Smooth muscle cell (in vitro differentiated cells): ENCODE measurements at regions not wholly inside any gene's neighbourhood (a gene's known extent, or its start where the extent isn't known, plus 50 kb on each side); places are given as distances from the start of the nearest gene placed in this dataset.

Experiments
- DNase-seq: peaks from one replicate; lab custom pipeline; 2025; ENCODE audit not compliant: unreplicated experiment; lab: John Stamatoyannopoulos, UW
- H2AFZ ChIP-seq: fragments of 200-600 bp; sonication (generic); 2 replicates; pipeline ENCODE4 v1.6.0; 2016; ENCODE audit warnings: antibody characterized with exemption, low read depth, mild to moderate bottlenecking
- H3F3A ChIP-seq: fragments of 200-600 bp; sonication (generic); 2 replicates; pipeline ENCODE4 v1.6.0; 2017; ENCODE audit warnings: antibody characterized with exemption, low read depth
- H3K27ac ChIP-seq: fragments of 200-600 bp; sonication (generic); 2 replicates; pipeline ENCODE4 v1.5.1; 2016; ENCODE audit warnings: low read depth, mild to moderate bottlenecking
- H3K27me3 ChIP-seq: fragments of 200-600 bp; sonication (generic); 2 replicates; pipeline ENCODE4 v1.6.1; 2016; ENCODE audit warnings: low read depth, mild to moderate bottlenecking
- H3K36me3 ChIP-seq: fragments of 200-600 bp; sonication (generic); 2 replicates; pipeline ENCODE4 v1.5.1; 2016; ENCODE audit warnings: low read depth
- H3K4me1 ChIP-seq: fragments of 200-600 bp; sonication (generic); 2 replicates; pipeline ENCODE4 v1.5.1; 2016; ENCODE audit warnings: low read depth
- H3K4me2 ChIP-seq: fragments of 200-600 bp; sonication (generic); 2 replicates; pipeline ENCODE4 v1.6.0; 2016; ENCODE audit warnings: mild to moderate bottlenecking
- H3K4me3 ChIP-seq: fragments of 200-600 bp; sonication (generic); 2 replicates; pipeline ENCODE4 v1.5.1; 2016; ENCODE audit warnings: mild to moderate bottlenecking
- H3K79me2 ChIP-seq: fragments of 200-600 bp; sonication (generic); 2 replicates; pipeline ENCODE4 v1.6.0; 2016; ENCODE audit warnings: low read depth, mild to moderate bottlenecking
- H3K9ac ChIP-seq: fragments of 200-600 bp; sonication (generic); 2 replicates; pipeline ENCODE4 v1.6.0; 2016; ENCODE audit warnings: low read depth
- H3K9me3 ChIP-seq: fragments of 200-600 bp; sonication (generic); replicated peaks from 2 replicates; pipeline ENCODE4 v1.5.1; 2016; ENCODE audit warnings: low read depth
- H4K20me1 ChIP-seq: fragments of 200-600 bp; sonication (generic); 2 replicates; pipeline ENCODE4 v1.6.0; 2016; ENCODE audit warnings: low read depth
- whole genome bisulfite sequencing: methylation state at CpG from one replicate; pipeline ENCODE4 v1.1.7; 2016; ENCODE audit warnings: low lambda C conversion rate; 5-methylcytosine and 5-hydroxymethylcytosine counted together
- TF ChIP-seq, protein P1 (sequence below): fragments of 200-600 bp; sonication (generic); IDR thresholded peaks from 2 replicates; pipeline ENCODE4 v1.5.1; 2017; ENCODE audit warnings: borderline replicate concordance, mild to moderate bottlenecking, antibody characterized with exemption; ENCODE audit not compliant: insufficient read depth, poor library complexity, severe bottlenecking

DNA sequence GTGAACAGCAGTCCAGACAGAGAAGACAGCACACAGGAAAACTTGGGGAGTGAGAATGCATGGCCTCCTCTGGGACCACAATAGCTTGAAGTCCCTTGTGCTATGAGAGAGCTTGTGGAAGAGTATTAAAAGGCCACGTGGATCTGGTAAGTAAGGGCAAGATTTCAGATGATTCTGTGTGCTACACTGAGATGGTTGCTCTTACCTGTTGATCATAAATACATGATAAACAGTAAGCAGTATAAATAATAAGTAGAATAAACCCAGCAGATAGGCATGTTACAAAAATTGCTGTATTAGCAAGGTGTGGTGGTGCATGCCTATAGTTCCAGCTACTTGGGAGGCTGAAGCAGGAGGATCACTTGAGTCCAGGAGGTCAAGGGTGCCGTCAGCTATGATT is 150.4 kb upstream of the ZC3H11B start:
- WGBS: 55% methylated on average over 2 of the region's 2 CpGs
- H3K27me3 ChIP-seq: no peaks in the 10 kb centered on the region

DNA sequence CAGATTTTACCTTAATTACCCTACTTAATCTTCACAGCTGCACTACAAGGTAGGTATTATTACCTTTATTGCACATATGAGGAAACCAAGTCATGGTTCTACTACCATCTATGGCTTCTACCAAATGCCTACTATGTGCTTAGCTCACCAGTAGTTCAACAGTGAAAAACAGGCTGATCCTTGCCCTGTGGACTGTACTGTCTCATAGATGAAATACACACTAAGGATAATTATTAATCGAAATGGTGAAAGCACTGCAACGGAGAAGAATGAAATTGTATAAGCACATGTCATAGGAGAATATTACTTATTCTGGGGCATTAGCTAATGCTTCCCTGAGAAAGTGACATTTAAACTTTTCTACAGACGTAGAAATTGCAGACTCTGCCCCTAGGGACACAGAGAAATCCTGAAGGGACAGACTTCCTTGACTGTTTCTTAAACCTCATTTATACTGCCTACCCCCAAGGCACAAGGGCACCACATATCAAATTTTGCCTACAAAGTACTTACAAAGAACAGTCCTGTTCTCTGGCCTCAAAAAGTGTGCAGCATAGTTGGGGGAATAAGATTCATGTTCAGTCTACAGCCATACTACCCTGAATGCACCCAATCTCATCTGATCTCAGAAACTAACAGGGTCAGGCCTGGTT is 148.4 kb upstream of the ZC3H11B start:
- Histone ChIP-seq H3K9me3 (no peaks in the 10 kb centered on the region), H3K4me2 (no peak overlapping the region), H3K27ac (no peak overlapping the region), H3F3A (no peaks in the 10 kb centered on the region), H4K20me1 (no peaks in the 10 kb centered on the region), H3K4me3 (no peak overlapping the region), H3K4me1 (no peaks in the 10 kb centered on the region), H3K27me3 (no peaks in the 10 kb centered on the region), H3K36me3 (no peaks in the 10 kb centered on the region), H3K79me2 (no peaks in the 10 kb centered on the region), H2AFZ (no peak overlapping the region), H3K9ac (no peak overlapping the region)
- 88% methylated on average over 3 of the region's 3 CpGs for WGBS
- TF ChIP-seq, protein P1, sequence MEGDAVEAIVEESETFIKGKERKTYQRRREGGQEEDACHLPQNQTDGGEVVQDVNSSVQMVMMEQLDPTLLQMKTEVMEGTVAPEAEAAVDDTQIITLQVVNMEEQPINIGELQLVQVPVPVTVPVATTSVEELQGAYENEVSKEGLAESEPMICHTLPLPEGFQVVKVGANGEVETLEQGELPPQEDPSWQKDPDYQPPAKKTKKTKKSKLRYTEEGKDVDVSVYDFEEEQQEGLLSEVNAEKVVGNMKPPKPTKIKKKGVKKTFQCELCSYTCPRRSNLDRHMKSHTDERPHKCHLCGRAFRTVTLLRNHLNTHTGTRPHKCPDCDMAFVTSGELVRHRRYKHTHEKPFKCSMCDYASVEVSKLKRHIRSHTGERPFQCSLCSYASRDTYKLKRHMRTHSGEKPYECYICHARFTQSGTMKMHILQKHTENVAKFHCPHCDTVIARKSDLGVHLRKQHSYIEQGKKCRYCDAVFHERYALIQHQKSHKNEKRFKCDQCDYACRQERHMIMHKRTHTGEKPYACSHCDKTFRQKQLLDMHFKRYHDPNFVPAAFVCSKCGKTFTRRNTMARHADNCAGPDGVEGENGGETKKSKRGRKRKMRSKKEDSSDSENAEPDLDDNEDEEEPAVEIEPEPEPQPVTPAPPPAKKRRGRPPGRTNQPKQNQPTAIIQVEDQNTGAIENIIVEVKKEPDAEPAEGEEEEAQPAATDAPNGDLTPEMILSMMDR: no peak
- no peak for DNase-seq

More for the DNA sequence above, 150.4 kb upstream of the ZC3H11B start:
- DNase-seq: no peak
- H3K4me1 ChIP-seq: no peaks in the 10 kb centered on the region
- H4K20me1 ChIP-seq: no peaks in the 10 kb centered on the region
- no peaks in the 10 kb centered on the region for H3F3A ChIP-seq
- no peak overlapping the region for H3K4me2 ChIP-seq
- H3K9me3 ChIP-seq: no peaks in the 10 kb centered on the region
- H3K9ac ChIP-seq: no peak overlapping the region
- H3K27ac ChIP-seq: no peak overlapping the region
- no peaks in the 10 kb centered on the region for H3K79me2 ChIP-seq
- no peak overlapping the region for H3K4me3 ChIP-seq
- TF ChIP-seq, protein P1: no peak
- no peak overlapping the region for H2AFZ ChIP-seq
- H3K36me3 ChIP-seq: no peaks in the 10 kb centered on the region

DNA sequence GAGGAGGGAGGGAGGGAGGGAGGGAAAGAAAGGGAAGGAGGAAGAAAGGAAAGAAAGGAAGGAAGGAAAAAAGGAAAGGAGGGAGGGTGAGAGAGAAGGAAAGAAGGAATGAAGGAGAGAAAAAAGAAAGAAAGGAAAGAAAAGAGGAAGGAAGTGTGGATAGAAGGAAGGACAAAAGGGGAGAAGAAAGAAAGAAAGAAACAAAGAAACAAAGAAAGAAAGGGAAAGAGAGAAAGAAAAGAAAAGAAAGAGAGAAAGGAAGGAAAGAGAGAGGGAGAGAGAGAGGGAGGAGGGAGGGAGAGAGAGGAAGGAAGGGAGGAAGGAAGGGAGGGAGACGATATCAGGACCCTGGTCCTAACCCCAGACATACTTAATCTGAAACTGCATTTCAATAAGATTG is 146.2 kb upstream of the ZC3H11B start:
- no peaks in the 10 kb centered on the region for H3K9me3 ChIP-seq
- TF ChIP-seq, protein P1: no peak
- no peak overlapping the region for H3K27ac ChIP-seq
- 18% methylated on average over 1 of the region's 1 CpG for WGBS
- no peaks in the 10 kb centered on the region for H3K27me3 ChIP-seq
- H3F3A ChIP-seq: no peaks in the 10 kb centered on the region
- DNase-seq: no peak
- H3K36me3 ChIP-seq: no peaks in the 10 kb centered on the region
- H3K4me1 ChIP-seq: no peaks in the 10 kb centered on the region
- no peaks in the 10 kb centered on the region for H3K79me2 ChIP-seq
- no peak overlapping the region for H3K4me2 ChIP-seq
- H2AFZ ChIP-seq: no peak overlapping the region
- no peak overlapping the region for H3K4me3 ChIP-seq
- no peaks in the 10 kb centered on the region for H4K20me1 ChIP-seq
- H3K9ac ChIP-seq: no peak overlapping the region

DNA sequence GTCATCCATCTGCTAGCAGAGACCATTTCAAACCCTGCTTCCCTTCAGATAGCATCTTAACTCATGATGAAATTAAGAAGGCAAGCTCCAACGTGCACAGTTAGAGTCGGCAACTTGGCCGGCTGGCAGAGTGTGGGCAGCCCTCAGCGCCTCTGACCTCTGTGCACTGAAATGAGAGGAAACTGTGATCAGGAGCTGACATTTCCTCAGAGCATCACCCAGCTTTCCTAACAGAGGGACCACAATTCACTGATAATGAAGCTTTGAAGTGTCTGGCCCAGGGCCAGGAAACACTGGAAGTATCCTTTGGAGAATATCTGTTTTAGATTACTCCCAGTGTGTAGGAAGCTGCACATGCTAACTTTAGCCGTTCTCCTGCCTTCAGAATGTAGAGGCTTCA is 145.0 kb upstream of the ZC3H11B start:
- 11% methylated on average over 5 of the region's 5 CpGs for WGBS
- no peaks in the 10 kb centered on the region for H3K27me3 ChIP-seq
- H3K9me3 ChIP-seq: no peaks in the 10 kb centered on the region
- H3K79me2 ChIP-seq: no peaks in the 10 kb centered on the region
- no peaks in the 10 kb centered on the region for H3F3A ChIP-seq
- no peaks in the 10 kb centered on the region for H4K20me1 ChIP-seq
- no peak overlapping the region for H3K4me3 ChIP-seq
- H3K36me3 ChIP-seq: no peaks in the 10 kb centered on the region
- no peak overlapping the region for H3K27ac ChIP-seq
- H3K4me1 ChIP-seq: no peaks in the 10 kb centered on the region
- DNase-seq: no peak
- no peak overlapping the region for H2AFZ ChIP-seq
- TF ChIP-seq, protein P1: no peak
- H3K9ac ChIP-seq: no peak overlapping the region
- H3K4me2 ChIP-seq: peak overlapping the region; percentile 29
